Glutamatergic neuron (in vitro differentiated cells): ENCODE measurements at regions not wholly inside any gene's neighbourhood (a gene's known extent, or its start where the extent isn't known, plus 50 kb on each side); places are given as distances from the start of the nearest gene placed in this dataset.

ENCODE experiments used
- DNase-seq: peaks from one replicate; pipeline ENCODE4 v3.0.0; 2022
- H3K27ac Mint-ChIP-seq: one replicate; pipeline ENCODE4 v1.8.0; 2020; ENCODE audit warnings: mild to moderate bottlenecking, mixed read lengths, inconsistent platforms; ENCODE audit not compliant: unreplicated experiment
- H3K27me3 Mint-ChIP-seq: one replicate; pipeline ENCODE4 v1.8.0; 2020; ENCODE audit warnings: mild to moderate bottlenecking, moderate library complexity, mixed read lengths, inconsistent platforms; ENCODE audit not compliant: unreplicated experiment
- H3K36me3 Mint-ChIP-seq: one replicate; pipeline ENCODE4 v1.8.0; 2020; ENCODE audit warnings: mild to moderate bottlenecking, mixed read lengths, inconsistent platforms; ENCODE audit not compliant: unreplicated experiment
- H3K4me1 Mint-ChIP-seq: one replicate; pipeline ENCODE4 v1.8.0; 2020; ENCODE audit warnings: mild to moderate bottlenecking, low read depth, mixed read lengths, inconsistent platforms; ENCODE audit not compliant: unreplicated experiment
- H3K4me3 Mint-ChIP-seq: one replicate; pipeline ENCODE4 v1.8.0; 2020; ENCODE audit warnings: mild to moderate bottlenecking, mixed read lengths, inconsistent platforms; ENCODE audit not compliant: unreplicated experiment
- H3K9me3 Mint-ChIP-seq: one replicate; pipeline ENCODE4 v1.8.0; 2020; ENCODE audit warnings: mild to moderate bottlenecking, moderate library complexity, mixed read lengths, inconsistent platforms; ENCODE audit not compliant: unreplicated experiment
- CTCF ChIP-seq: fragments of 200-600 bp; sonication (generic); IDR thresholded peaks from one replicate; pipeline ENCODE4 v1.5.0; 2021; ENCODE audit not compliant: partially characterized antibody, unreplicated experiment

GRCh38 chr9:79287708-79288290 lies 284.0 kb upstream of the TLE4 start:
- Mint-ChIP-seq H3K4me3 (no peak overlapping the region), H3K36me3 (peaks cover 4% of the 10 kb centered on the region), H3K27ac (no peak overlapping the region), H3K9me3 (no peaks in the 10 kb centered on the region), H3K27me3 (no peaks in the 10 kb centered on the region), H3K4me1 (peaks cover 5% of the 10 kb centered on the region)
- no peak for TF ChIP-seq CTCF
- no peak for DNase-seq

GRCh38 chr9:79289856-79290255 lies 281.9 kb upstream of the TLE4 start:
- Mint-ChIP-seq H3K9me3 (no peaks in the 10 kb centered on the region), H3K4me1 (peaks cover 5% of the 10 kb centered on the region), H3K36me3 (peaks cover 4% of the 10 kb centered on the region), H3K27ac (no peak overlapping the region), H3K27me3 (peaks cover 1% of the 10 kb centered on the region), H3K4me3 (no peak overlapping the region)
- DNase-seq = no peak
- TF ChIP-seq CTCF = no peak

GRCh38 chr9:79292731-79293280 lies 279.0 kb upstream of the TLE4 start:
- H3K4me1 Mint-ChIP-seq = peaks cover 3% of the 10 kb centered on the region
- H3K36me3 Mint-ChIP-seq = peaks cover 4% of the 10 kb centered on the region
- no peak overlapping the region for H3K4me3 Mint-ChIP-seq
- no peaks in the 10 kb centered on the region for H3K9me3 Mint-ChIP-seq
- no peak for DNase-seq
- peaks cover 2% of the 10 kb centered on the region for H3K27me3 Mint-ChIP-seq
- no peak overlapping the region for H3K27ac Mint-ChIP-seq
- no peak for TF ChIP-seq CTCF

- H3K4me3 Mint-ChIP-seq = no peak overlapping the region
- TF ChIP-seq CTCF = no peak
- DNase-seq = no peak
- H3K27me3 Mint-ChIP-seq = peaks cover 1% of the 10 kb centered on the region
- no peak overlapping the region for H3K27ac Mint-ChIP-seq
- H3K4me1 Mint-ChIP-seq = peaks cover 2% of the 10 kb centered on the region
- H3K9me3 Mint-ChIP-seq = no peaks in the 10 kb centered on the region
- no peaks in the 10 kb centered on the region for H3K36me3 Mint-ChIP-seq
These were observed 271.7 kb upstream of the TLE4 start for GRCh38 chr9:79300068-79300467.

GRCh38 chr9:79301085-79301484 lies 270.7 kb upstream of the TLE4 start:
- Mint-ChIP-seq H3K9me3 (no peaks in the 10 kb centered on the region), H3K4me1 (peaks cover 2% of the 10 kb centered on the region), H3K27ac (no peak overlapping the region), H3K27me3 (peaks cover 1% of the 10 kb centered on the region), H3K36me3 (no peaks in the 10 kb centered on the region), H3K4me3 (no peak overlapping the region)
- TF ChIP-seq CTCF = no peak
- DNase-seq = no peak
